SU-DHL-6 (cell line): ENCODE measurements at regions not wholly inside any gene's neighbourhood (a gene's known extent, or its start where the extent isn't known, plus 50 kb on each side); places are given as distances from the start of the nearest gene placed in this dataset.
A peak's percentile ranks its signal among the peaks of the same experiment; 100 is the strongest.

Experiments used
- H2AFZ ChIP-seq: fragments of 200-600 bp; sonication (generic); 2 replicates; pipeline ENCODE4 v1.6.1; 2014; ENCODE audit warnings: low read depth, mild to moderate bottlenecking, moderate library complexity, mixed read lengths, antibody characterized with exemption, low read length; ENCODE audit not compliant: severe bottlenecking
- H3F3A ChIP-seq: fragments of 200-600 bp; shearing (Covaris generic); 2 replicates; pipeline ENCODE4 v1.6.0; 2016; ENCODE audit warnings: antibody characterized with exemption, mild to moderate bottlenecking; ENCODE audit not compliant: insufficient read depth
- H3K27ac ChIP-seq: fragments of 200-600 bp; sonication (generic); 2 replicates; pipeline ENCODE4 v1.5.1; 2016; ENCODE audit warnings: low read depth, mild to moderate bottlenecking, low read length, moderate library complexity, mixed read lengths
- H3K27me3 ChIP-seq: fragments of 200-600 bp; sonication (generic), shearing (Covaris generic); 2 replicates; pipeline ENCODE4 v1.6.0; 2014; ENCODE audit warnings: mild to moderate bottlenecking, low read length
- H3K36me3 ChIP-seq: fragments of 200-600 bp; sonication (generic); 2 replicates; pipeline ENCODE4 v1.6.1; 2014; ENCODE audit warnings: mild to moderate bottlenecking, low read length, mixed read lengths
- H3K4me2 ChIP-seq: fragments of 300-600, 200-600 bp; shearing (Covaris generic), sonication (generic); 2 replicates; pipeline ENCODE4 v1.6.0; 2014; ENCODE audit warnings: low read length, low read depth, mild to moderate bottlenecking; ENCODE audit not compliant: poor library complexity, severe bottlenecking
- H3K4me3 ChIP-seq: fragments of 200-600 bp; sonication (generic); 2 replicates; pipeline ENCODE4 v1.5.1; 2014; ENCODE audit warnings: antibody characterized with exemption, low read length, mild to moderate bottlenecking, mixed read lengths; ENCODE audit not compliant: insufficient read depth, poor library complexity, severe bottlenecking
- H3K79me2 ChIP-seq: fragments of 200-600 bp; sonication (generic); 2 replicates; pipeline ENCODE4 v1.6.1; 2014; ENCODE audit warnings: mild to moderate bottlenecking, low read length, moderate library complexity; ENCODE audit not compliant: insufficient read depth
- H3K9ac ChIP-seq: fragments of 200-600 bp; sonication (generic); 2 replicates; pipeline ENCODE4 v1.7.0; 2014; ENCODE audit warnings: mild to moderate bottlenecking, low read length
- H3K9me2 ChIP-seq: fragments of 200-600 bp; sonication (generic); replicated peaks from 2 replicates; pipeline ENCODE4 v1.6.1; 2014; ENCODE audit warnings: low read length; ENCODE audit not compliant: insufficient read depth
- H3K9me3 ChIP-seq: fragments of 200-600 bp; sonication (generic); 2 replicates; pipeline ENCODE4 v1.6.1; 2014; ENCODE audit warnings: low read length, mixed read lengths; ENCODE audit not compliant: insufficient read depth
- H4K20me1 ChIP-seq: fragments of 200-600 bp; sonication (generic); 2 replicates; pipeline ENCODE4 v1.6.1; 2014; ENCODE audit warnings: low read depth, mild to moderate bottlenecking, antibody characterized with exemption, low read length, moderate library complexity, mixed read lengths
- CTCF ChIP-seq: fragments of 200-600 bp; sonication (generic); IDR thresholded peaks from one replicate; pipeline ENCODE4 v1.5.1; 2017; ENCODE audit warnings: antibody characterized with exemption, mild to moderate bottlenecking, low read length, moderate library complexity; ENCODE audit not compliant: insufficient read depth, poor library complexity, severe bottlenecking
- EZH2phosphoT487 ChIP-seq: fragments of 200-600 bp; sonication (generic), shearing (Covaris generic); conservative IDR thresholded peaks from 2 replicates; pipeline ENCODE4 v1.6.1; 2018; ENCODE audit warnings: mild to moderate bottlenecking, antibody characterized with exemption, low read length, moderate library complexity, mixed read lengths

DNA sequence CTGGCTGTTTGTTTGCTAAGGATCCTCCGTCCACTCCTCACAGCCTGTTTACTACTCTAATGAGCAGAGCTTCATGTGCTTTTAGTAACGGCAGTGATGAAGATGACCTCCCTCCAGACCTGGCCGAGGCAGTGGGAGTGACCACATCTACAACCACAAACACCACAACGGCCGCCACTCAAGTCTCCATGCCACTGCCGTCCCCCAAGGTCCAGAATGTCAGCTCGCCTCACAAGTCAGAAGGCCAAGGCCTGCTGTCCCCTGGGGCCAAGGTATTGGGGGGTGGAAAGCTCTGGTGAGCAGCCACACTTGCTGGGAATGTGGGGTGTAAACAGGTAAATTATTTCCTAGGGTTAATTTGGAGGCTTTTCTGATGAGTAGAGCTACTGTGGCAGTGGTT lies 926.4 kb downstream of the IPMK start:
- no peaks in the 10 kb centered on the region for H4K20me1 ChIP-seq
- no peaks in the 10 kb centered on the region for H3K27me3 ChIP-seq
- H3K9me2 ChIP-seq = no peaks in the 10 kb centered on the region
- no peaks in the 10 kb centered on the region for H3F3A ChIP-seq
- H3K27ac ChIP-seq = no peak overlapping the region
- no peak overlapping the region for H2AFZ ChIP-seq
- no peak overlapping the region for H3K4me3 ChIP-seq
- TF ChIP-seq CTCF = no peak
- TF ChIP-seq EZH2phosphoT487 = no peak
- H3K36me3 ChIP-seq = no peaks in the 10 kb centered on the region
- H3K9me3 ChIP-seq = peaks cover 11% of the 10 kb centered on the region; the same call in 1 of the 2 replicates
- no peak overlapping the region for H3K9ac ChIP-seq
- no peaks in the 10 kb centered on the region for H3K79me2 ChIP-seq
- H3K4me2 ChIP-seq = no peak overlapping the region

DNA sequence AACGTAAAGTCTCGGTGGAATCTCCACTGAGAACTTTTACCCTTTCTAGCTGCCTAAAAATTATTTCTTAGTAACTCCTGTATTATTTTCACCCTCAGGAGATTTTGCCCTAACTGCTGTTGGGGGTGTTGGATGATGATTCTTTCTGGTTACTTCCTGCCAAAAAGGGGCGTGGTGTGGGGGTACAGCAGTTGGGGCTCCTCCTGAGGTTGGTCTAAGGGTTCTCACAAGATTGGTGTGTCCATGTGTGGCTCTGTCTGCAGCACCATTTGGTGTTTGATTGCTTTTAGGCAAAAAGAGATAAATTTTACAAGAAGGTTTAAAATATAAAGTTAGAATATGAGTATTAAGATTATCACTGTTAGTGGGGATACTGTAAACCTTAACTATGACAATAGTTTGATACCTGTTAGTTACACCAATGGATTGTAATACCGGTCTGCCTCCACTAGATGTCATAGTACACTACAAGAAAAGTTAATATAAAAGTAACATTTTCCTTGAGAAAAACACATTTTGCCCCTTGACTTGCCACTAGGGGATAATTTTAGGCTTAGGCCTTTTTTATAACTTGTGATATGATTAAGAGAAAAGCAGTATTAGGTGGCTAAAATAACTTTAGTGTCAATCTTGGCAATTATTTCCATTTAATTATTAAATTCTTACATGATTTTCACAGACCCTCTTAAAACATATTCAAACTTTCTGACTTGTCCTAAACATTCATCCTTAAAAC lies 928.7 kb downstream of the IPMK start:
- H3K27ac ChIP-seq = no peak overlapping the region
- H3K4me3 ChIP-seq = no peak overlapping the region
- H3K9ac ChIP-seq = no peak overlapping the region
- TF ChIP-seq EZH2phosphoT487 (no peak), CTCF (peak; percentile 57)
- no peaks in the 10 kb centered on the region for H3K36me3 ChIP-seq
- H3K27me3 ChIP-seq = no peaks in the 10 kb centered on the region
- no peaks in the 10 kb centered on the region for H3K9me2 ChIP-seq
- H3K79me2 ChIP-seq = no peaks in the 10 kb centered on the region
- H3K4me2 ChIP-seq = no peak overlapping the region
- no peak overlapping the region for H2AFZ ChIP-seq
- H3F3A ChIP-seq = no peaks in the 10 kb centered on the region
- H4K20me1 ChIP-seq = no peaks in the 10 kb centered on the region
- peaks cover 11% of the 10 kb centered on the region; the same call in 1 of the 2 replicates for H3K9me3 ChIP-seq

- H3K27me3 ChIP-seq = no peaks in the 10 kb centered on the region
- no peaks in the 10 kb centered on the region for H3F3A ChIP-seq
- H3K27ac ChIP-seq = no peak overlapping the region
- H3K79me2 ChIP-seq = no peaks in the 10 kb centered on the region
- H3K9me2 ChIP-seq = no peaks in the 10 kb centered on the region
- H3K4me2 ChIP-seq = no peak overlapping the region
- no peaks in the 10 kb centered on the region for H4K20me1 ChIP-seq
- no peak overlapping the region for H3K4me3 ChIP-seq
- H3K9ac ChIP-seq = no peak overlapping the region
- H2AFZ ChIP-seq = no peak overlapping the region
- TF ChIP-seq EZH2phosphoT487 (no peak), CTCF (no peak)
- H3K36me3 ChIP-seq = no peaks in the 10 kb centered on the region
- H3K9me3 ChIP-seq = no peaks in the 10 kb centered on the region
These were observed 930.8 kb downstream of the IPMK start for GRCh38 chr10:57336865-57337264.
